NCI-H1092 (cell line): ENCODE measurements at regions not wholly inside any gene's neighbourhood (a gene's known extent, or its start where the extent isn't known, plus 50 kb on each side); places are given as distances from the start of the nearest gene placed in this dataset.

Experiments
- DNase-seq: peaks from one replicate; lab custom pipeline; 2025; lab: John Stamatoyannopoulos, UW

DNA sequence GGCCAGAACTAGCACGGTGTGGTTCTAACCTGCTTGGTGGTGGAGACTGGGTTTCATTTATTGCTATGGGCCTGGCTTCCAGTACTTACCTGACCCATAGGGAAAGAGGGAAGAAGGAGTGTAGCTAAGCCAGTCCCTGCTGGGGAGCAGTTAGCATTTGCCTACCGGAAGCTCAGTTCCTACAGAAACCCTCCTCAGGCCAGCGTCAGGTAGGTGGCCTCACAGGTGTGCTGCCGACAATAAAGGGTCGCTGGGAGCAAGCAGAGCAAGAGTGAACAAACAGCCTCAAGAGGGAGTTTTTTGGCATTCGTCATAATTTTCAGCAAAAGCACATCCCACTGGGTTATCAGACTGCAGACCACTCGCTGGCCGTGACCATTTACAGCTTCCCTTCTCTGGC is 740.6 kb upstream of the TENM3 start:
- no peak for DNase-seq

DNA sequence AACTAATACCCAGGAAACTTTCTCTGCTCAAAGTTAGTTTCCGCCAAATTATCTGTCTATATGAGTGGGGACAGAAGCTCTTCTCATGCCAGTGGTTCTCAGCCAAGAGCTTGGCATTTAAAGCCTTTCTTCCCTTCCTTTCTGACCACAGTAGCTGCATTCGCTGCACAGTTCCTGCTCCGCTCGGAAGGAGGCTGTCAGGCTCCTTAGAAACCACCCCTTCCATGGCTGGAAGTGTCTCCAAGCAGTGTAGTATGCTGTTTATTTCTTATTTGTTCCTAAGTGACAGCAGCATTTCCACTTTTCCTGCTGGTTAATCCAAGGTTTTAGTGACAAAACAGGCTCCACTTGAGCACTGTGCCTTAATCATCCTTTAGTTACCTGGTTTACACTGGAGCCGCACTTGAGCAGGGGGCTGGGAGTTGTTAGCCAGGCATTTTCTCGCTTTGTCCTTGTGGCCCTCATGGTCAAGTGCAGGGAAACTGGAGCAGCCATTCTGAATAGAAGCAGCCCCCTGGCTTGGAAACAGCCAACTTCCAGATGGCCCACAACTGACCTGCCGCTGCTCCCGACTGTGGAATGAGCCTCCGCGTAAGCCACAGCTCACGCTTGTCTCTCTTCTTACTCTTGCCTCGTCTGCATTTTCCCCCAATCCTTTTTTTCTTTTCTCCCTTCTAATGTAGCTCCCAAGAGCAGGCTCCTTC is 739.4 kb upstream of the TENM3 start:
- no peak for DNase-seq

DNA sequence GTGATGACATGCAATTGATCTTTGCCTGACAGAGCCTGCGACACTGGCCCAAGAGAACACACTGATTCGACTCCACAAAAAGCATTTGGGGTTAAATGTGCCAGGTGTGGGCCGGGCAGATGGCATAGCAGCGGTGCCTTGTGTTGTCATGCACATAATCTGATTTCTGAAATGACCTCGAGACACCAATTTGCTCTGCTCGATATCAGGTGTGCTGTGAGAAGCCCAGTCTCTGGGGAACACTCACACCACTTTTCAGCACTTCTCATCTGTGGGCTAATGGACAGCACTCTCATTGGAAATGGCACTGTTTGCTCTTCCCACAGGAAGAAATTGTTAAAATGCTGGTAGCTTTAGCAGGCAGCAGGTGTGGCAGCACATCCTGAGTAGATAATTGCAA is 738.3 kb upstream of the TENM3 start:
- DNase-seq, result peak; percentile 81

DNA sequence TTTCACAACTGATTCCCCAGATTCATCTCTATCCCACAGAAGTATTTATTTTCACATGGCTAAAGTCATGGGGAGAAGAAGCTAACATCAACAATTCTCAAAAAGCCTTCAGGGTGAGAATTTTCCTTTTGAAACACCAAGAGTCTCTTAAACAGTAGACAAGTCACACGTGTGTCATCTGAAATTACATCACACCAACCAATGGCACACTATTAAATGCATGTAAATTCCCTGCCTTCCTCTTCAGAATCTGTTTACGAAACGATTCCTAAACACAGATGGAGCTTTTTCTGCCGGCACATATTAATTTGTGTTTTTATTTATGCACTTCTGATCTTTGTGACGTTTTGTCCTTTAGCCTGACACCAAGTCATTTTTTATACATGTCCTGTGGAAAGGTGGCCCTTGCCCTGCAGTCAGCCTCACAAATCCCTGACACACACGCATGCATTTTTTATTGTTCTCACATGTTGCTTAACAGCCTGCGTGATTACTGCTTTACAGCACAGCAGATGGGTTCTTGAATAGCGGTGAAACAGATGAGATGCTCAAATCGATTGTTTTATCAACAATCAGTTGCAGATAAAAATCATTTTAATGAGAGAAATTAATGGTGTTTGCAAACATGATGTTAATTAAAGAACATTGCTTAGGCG is 735.9 kb upstream of the TENM3 start:
- no peak for DNase-seq

DNA sequence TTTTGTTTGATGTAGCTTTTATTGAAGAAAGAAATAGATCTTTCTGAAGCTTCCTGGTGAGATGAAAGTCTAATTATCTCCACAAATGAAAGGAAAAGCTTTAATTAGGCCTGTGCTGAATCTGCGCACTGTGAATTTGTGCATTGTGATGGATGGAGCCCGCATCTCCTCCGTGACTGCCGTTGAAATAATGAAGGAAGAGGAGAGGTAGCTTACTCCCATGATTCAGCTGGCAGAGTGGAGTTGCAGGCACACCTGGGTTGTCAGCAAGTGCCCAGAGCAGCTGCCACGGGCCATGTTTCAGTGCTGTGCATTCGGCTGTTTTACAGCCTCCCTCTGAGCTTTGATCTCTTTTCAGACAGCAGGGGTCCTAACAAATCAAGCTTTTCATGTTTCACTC is 735.3 kb upstream of the TENM3 start:
- DNase-seq, result no peak

DNA sequence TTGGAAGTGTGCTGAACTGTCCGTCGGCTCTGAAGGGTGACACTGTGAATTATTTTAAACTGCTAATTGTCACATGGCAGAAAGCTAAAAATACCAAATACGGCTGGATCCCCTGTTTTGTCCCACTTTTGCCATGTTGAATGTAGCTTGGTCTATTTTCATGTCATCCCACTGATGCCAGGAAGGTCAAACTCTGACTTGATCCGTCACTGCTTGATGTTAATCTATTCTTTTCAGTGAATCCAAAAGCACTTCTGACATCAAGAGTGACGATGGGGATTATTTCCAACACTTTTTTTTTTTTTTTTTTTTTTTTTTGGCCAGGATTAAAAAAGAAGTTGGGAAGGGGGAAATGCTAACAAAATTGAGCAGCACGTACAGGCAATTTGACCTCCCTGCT is 734.6 kb upstream of the TENM3 start:
- no peak for DNase-seq

DNA sequence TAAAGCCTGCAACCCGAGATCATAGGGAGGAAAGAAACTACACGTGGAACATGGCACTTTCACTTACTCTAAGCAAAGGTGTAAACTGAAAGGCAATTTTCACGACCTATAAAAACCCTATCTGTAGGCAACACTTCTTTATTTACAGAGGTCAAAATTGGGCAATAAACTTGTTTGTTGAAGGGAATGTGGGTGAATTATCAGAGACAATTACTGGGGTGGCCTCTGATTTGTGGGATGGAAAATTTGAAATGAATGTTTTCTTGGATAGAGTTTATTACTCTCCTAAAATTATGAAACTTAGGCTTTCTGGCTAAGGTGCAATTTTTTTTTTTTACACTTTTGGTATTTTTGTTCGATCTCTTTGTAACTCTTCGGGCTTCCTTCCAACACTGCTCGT is 734.1 kb upstream of the TENM3 start:
- DNase-seq, result no peak

DNA sequence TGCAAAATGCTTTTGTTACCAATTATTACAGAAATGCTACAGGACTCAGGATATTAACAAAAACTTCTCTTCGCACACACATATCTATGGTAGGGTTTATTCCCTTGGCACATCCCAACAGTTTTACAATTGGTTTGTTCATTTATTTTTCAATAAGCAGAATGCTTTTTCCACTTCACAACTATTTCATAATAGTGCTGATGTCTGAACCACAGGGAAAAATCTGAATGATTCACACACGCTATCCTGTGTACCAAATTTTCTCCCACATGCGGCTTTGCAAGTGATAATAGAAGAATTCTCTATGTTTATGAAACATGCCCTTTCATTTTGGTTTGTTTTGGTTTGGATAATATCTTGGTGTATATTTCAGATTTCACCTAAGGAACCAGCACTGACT is 725.7 kb upstream of the TENM3 start:
- DNase-seq, result no peak

DNA sequence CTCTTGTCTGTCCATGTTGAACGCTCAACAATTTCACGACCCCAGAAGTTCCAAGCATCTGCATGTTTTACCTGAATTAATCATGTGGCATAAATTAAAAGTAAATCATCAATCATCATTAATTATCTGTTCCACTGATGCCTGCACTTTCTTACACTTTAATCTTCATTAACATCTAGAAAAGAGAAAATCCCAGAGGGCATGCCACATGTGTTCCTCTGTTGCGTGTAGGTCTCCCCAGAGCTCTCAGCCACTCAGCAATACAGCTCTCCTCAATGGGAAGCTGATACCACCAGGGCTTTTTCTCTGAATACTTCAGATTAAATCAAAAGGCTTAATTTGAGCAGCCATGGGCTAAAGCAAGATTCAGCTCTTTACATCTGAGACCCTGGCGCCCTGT is 722.4 kb upstream of the TENM3 start:
- DNase-seq, result no peak

DNA sequence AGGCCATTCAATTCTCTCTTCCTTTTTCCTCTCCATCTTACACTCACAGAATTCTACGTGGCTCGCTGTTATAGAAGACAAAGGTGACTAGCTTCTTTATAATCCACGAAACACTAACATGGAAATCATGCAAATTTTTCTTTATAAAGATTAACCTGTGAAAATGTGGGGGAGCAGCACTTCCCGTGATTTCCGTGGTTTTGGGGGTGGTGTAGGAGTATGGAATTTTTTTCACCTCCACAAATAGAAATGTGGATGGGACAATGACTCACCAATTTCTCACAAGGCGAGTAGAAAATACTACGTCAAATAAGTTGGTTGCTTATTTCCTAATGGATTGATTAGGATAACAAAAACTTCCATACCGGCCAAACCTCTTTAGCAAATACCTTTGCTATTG is 719.2 kb upstream of the TENM3 start:
- DNase-seq, result no peak

DNA sequence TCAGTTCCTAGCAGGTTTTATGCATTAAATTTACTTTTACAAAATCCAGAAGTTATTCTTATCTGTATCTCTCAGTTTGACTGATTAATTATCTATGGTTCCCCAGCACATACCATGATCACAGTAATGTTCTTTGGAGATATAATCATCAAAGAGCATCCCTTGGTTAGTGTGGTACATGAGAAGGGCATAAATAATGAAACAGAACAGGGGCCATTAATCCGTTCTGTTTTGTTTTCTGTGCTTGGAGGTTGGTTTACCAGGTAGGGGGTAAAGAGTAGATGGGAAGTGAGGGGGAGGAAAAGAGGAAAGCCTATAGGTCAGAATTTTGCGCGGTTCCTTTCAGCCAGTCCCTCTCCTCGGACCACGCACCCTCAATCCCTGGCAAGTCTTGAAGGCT is 718.7 kb upstream of the TENM3 start:
- no peak for DNase-seq

DNA sequence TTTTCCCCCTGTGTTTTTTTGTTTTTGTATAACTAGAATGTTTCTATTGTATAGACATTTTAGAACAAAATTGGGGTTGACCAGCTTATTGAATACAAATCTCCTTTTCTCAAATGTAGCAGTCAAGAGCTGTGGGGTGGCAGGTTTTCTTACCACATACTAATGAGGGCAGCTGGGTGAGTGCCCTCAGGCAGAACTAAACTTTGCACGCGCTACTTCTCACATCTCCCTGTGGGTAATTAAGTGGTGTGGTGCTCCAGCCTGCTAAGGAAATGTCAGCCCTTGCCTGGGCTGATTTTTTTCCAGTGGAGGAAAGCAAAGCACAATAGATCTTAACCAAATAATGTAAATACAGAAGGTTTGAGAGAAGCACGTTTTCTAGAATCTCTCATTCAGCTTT is 717.6 kb upstream of the TENM3 start:
- DNase-seq, result no peak

DNA sequence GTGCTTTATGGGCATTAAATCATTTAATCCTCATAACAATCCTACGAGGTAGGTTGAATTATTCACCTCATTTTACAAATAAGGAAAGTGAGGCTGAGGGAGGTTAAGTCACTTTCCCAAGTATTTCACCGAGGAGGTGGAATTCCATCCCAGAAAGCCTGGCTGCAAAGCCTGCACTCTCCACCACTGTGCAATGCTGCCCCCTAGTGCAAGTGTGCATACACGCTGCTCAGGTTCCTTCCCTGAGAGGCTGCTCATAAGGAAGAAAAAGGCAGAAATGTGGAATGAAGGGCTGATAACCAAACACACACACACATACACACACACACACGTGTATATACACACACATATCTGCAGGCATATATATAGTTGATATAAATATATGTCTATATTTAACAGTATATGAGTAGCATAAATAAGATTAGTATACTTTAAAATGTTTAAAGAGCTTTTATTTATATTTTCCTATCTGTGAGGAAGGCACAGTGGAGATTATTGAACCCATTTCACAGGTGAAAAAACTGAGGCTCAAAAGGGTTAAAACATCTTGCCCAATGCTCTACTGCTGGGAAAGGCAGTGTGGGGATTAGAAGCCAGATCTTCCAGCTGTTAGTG is 714.5 kb upstream of the TENM3 start:
- DNase-seq, result peak; percentile 83

DNA sequence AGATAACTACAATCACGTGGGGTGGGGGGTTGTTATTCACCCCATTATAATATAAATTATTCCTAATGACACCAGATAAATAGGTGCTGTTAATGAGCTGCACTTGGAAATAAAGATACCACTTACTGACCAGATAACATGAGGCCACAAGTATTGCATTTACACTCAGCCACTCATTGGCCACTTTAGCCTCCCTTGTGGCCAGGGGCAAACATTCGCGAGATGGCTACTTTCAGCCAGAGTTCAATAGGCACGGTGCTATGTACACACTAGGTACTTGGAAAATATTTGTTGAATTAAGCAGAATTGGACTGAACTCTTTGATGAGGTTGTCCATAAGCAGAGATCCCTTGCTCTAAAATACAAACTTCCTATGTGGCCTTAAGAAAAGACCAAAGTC is 713.7 kb upstream of the TENM3 start:
- DNase-seq, result peak; percentile 9

DNA sequence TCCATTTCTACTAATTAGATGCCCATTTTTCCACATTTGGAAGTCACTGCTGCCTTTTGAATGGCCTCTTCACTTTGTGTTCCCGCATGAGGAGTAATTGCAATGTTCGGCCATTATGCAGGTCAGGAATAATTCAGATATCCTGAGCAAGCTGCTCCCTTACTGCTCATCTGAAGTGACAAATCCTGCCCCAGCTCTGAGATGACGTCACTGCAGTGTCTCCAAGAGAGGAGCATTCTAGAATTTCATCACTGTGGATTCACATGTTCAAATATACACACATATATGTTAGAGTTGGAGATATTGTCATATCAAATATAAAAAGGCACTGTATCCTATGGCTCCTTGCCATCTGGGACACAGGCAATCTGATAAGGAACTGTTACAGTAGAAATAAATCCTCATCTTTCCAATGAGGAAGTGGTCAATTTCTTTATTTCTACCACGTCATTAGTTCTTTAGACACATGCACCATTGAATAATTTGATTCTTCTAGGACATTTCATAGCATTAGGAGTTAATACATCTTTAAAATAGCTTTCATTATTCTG is 706.9 kb upstream of the TENM3 start:
- no peak for DNase-seq

DNA sequence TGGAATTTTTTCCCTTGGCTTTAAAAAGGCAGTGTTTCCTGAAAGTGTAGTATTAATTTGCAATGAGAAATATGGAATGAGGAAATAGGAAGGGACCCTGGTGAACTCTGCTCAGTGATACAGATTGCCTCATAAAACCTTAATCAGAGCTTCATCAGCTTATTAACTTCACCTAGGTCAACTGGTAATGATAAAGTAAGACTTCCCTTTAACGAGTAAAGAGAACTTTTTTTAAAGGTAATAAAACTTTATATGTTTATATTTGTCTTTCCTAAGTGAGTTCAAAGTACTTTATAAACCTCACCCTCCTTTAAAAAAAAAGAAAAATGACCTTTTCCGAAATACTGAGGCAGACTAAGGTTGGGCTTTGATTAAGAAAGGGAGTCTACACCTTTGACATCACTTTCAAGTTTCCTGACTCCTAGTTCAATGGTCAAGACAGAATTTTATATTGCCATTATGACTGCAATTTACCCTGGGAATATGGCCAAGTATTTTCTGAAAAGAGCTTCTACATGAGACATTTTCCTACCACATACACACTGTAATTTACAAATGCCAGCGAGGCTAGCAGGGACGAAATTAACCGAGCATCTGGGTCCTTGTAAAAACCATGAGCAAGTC is 706.3 kb upstream of the TENM3 start:
- DNase-seq, result peak; percentile 63

DNA sequence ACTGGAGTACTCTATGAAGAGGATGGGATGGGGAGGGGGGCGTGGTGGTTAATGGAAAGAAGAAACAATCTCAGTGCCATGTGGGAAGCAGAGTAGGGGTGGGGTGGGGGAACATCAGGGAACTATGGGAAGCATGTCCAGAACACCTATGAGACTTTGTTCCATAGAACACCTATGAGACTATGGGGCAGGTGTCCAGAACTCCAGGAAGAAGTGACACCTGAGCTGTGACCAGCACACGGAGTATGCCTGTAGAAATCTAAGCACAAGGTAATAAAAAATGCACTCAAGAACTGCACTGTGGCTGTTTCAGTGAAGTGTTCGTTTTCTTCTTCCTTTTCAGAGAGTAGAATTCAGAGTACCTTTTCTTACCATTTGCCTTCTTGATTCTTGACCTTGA is 704.8 kb upstream of the TENM3 start:
- DNase-seq, result no peak

DNA sequence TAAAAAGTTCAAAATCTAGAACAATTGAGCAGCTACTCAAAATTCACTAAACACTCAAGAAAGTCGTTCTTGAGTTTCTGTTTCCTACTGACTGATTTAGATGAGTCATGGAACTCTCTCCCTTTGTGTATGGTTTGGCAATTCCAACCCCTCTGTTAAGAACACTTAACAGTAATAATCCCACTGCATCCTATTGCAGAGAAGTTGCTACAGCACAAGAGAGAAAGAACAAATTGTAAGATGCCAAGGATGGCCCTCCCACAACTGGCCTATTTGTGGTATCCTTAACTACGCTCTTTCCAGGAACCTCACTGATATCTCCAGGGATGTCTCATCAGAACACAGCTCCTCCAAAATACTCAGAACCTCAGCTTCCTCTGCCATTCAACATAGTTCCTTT is 701.8 kb upstream of the TENM3 start:
- no peak for DNase-seq

DNA sequence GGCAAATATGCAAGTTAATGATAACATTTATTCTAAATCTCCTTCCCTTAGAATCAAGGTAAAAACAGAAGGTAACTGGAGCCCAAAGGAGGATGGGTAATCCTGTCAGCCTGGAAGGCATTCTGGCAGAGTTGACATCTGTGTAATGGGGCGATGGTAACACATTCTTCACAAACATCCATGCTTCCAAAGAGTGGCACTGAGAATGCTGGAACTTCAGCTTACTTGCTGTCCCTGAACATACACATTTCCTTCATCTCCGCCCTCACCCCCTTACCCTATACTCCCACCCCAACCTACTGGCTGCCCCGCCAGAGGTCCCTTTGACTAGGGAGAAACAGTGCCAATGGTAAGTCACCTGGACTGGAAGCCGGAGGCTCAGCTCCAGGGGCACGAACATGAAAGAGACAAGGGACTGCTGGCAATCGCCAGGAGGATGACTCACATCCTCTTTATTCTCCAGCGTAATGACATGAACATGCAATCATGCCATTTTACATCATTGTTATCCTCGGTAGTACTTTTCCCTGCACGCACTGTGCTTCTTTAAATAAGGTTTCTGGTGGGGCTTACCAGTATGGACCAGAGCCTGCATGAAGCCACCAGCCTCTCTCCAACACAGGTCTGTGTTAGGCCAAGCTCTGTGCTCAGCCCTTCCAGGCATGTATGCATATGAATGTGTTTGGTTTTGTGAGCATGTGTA is 694.2 kb upstream of the TENM3 start:
- DNase-seq, result no peak

DNA sequence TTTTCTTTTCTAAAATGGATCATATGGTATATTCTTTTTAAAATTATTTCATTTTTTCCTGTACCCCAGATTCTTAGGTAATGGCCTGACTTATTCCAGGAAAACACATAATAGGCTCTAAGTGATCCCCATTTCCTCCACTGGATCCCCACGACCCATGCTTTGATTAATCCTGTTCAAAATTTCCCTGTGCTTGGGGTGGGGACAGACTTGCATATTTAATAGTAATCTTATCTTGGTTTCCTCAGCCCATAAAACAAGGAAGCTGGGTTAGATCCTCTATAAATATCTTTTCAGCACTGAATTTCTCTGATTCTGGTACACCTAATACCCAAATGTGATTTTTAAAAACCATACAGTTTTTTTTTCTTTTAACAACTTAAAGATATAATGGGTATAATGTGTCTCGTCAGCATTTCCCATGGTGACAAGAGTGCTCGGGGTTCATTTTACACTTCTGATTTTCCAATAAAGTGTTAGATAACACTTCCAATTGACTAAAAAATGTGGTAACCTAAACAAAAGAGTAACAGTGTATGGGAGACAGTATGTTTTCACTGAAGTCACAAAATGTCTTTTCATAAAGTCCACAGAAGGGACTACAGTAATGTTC is 693.5 kb upstream of the TENM3 start:
- no peak for DNase-seq

DNA sequence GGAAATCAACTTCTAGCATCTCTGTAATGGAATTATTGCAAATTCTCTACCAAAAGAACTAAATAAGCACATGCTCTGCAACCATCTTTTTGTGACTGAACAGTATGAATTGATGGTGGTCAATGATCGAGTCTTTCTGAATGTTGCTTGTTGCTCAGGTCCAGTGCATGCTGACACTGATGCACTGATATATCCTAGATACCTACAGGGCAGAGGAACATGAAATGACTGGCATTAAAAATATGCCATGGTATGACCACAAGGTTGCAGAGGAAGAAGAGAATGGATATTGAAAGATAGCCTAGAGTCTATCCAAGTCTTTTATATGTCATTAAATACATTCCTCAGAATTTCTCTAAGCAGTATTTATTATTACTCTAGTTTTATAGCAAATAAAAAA is 692.8 kb upstream of the TENM3 start:
- no peak for DNase-seq

DNA sequence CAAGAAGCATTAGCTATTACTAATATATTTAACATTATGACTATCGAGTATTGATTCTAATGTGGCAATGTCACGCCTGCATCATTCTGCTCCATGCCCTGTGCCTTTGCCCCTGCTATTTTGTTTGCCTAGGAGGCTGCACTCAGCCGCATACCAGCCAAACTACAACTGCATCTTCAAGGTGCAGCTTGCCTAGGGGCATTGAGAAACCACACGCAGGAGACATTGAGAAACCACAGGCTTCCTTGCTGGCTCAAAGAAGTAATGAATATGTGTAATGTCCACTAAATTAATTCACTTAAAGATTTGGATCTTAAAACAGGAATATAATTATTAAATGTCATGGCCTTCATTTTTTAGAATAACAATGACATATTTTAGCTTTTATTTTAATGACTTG is 683.6 kb upstream of the TENM3 start:
- no peak for DNase-seq
